Upper lobe of left lung (tissue), 4 donors: ENCODE measurements at regions not wholly inside any gene's neighbourhood (a gene's known extent, or its start where the extent isn't known, plus 50 kb on each side); places are given as distances from the start of the nearest gene placed in this dataset.

Experiments
- CTCF ChIP-seq, 6 experiments: fragments of 450-650 bp in 4 of 6; fragments of 200-600 bp in 2 of 6; sonication (generic) in 2 of 6; IDR thresholded peaks; one replicate each; pipeline ENCODE4 v1.5.1; 2016 to 2019; ENCODE audit warnings: antibody characterized with exemption in 6 of 6
- EP300 ChIP-seq, 4 donors: sonication (generic); formaldehyde crosslinking; IDR thresholded peaks; one replicate each; pipeline ENCODE4 v1.5.1; 2017; ENCODE audit warnings: antibody characterized with exemption in 4 of 4, control low read depth in 2 of 4
- POLR2A ChIP-seq, 4 donors: fragments of 450-650 bp; IDR thresholded peaks; one replicate each; pipeline ENCODE4 v1.5.1; 2016 to 2017; ENCODE audit warnings: antibody characterized with exemption in 4 of 4, mild to moderate bottlenecking in 2 of 4
- POLR2AphosphoS5 ChIP-seq, 2 donors: sonication (generic); formaldehyde crosslinking; IDR thresholded peaks; one replicate each; pipeline ENCODE4 v1.5.1; 2017; ENCODE audit warnings: antibody characterized with exemption in 2 of 2

- TF ChIP-seq CTCF (IDR thresholded peaks at IDR 0.05) = no peak
- no peak for TF ChIP-seq EP300 (IDR thresholded peaks at IDR 0.05)
- no peak for TF ChIP-seq POLR2AphosphoS5 (IDR thresholded peaks at IDR 0.05)
- no peak for TF ChIP-seq POLR2A (IDR thresholded peaks at IDR 0.05)
Measured at GRCh38 chr1:232398823-232399222, 231.1 kb downstream of the SIPA1L2 start.
